Brain pericyte (primary cell): ENCODE measurements at regions not wholly inside any gene's neighbourhood (a gene's known extent, or its start where the extent isn't known, plus 50 kb on each side); places are given as distances from the start of the nearest gene placed in this dataset.

Source experiments
- DNase-seq: peaks from one replicate; pipeline ENCODE4 v3.0.0-alpha.2; 2012; ENCODE audit warnings: low read depth, low spot score

DNA sequence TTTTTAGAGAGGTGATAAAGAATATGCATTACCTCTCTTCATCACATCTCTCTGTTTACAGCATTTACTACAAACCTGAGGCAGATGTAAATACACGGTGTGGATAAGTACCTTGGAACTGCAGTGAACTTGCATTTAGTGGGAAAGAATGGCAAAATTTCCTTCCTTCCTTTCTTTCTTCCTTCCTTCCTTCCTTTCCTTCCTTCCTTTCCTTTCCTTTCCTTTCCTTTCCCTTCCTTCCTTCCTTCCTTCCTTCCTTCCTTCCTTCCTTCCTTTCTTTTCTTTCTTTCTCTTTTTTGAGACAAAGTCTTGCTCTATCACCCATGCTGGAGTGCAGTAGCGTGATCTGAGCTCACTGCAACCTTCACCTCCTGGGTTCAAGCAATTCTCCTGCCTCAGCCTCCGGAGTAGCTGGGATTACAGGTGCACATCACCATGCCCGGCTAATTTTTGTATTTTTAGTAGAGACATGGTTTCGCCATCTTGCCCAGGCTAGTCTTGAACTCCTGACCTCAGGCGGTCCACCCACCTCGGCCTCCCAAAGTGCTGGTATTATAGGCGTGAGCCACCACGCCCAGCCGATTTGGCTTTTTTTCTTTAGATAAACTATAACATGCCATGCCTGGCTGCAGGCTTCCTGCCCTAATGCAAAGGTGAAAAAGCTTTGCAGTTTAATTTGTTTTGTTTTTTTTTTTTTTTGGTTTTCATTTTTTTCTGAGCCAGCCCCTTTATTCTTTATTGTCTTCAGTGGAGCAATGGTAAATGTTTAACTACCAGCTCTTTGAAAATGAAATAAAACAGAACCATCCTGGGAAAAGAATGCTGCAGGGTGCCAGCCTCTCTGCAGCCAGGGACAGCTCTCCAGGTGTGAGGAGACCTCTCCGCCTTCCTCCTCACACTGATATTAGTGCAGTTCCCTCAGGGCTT lies 64.2 kb upstream of the NEDD9 start:
- no peak for DNase-seq

DNA sequence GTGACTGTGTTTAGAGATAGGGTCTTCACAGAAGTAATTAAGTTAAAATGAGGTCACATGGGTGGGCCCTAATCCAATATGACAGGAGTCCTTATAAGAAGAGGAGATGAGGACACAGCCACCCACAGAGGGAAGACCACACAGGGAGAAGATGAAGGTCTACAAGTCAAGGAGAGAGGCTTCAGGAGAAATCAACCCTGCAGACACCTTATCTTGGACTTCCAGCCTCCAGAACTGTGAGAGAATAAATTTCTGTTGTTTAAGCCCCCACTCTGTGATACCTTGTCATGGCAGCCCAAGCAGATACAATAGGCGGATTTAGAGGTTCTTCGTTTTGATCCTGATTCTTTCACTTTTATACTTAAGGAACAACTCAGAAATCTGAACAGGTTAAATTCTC lies 63.5 kb upstream of the NEDD9 start:
- DNase-seq: no peak

DNA sequence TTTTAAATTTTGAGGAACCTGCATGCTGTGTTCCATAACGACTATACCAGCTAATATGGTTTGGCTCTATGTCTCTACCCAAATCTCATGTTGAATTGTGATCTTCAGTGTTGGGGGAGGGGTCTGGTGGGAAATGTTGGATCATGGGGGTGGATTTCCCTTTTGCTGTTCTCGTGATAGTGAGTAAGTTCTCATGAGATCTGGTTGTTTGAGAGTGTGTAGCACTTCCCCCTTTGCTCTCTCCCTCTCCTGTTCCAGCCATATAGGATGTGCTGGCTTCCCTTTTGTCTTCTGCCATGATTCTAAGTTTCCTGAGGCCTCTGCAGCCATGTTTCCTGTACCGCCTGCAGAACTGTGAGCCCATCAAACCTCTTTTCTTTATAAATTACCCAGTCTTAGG lies 61.8 kb upstream of the NEDD9 start:
- DNase-seq: no peak

DNA sequence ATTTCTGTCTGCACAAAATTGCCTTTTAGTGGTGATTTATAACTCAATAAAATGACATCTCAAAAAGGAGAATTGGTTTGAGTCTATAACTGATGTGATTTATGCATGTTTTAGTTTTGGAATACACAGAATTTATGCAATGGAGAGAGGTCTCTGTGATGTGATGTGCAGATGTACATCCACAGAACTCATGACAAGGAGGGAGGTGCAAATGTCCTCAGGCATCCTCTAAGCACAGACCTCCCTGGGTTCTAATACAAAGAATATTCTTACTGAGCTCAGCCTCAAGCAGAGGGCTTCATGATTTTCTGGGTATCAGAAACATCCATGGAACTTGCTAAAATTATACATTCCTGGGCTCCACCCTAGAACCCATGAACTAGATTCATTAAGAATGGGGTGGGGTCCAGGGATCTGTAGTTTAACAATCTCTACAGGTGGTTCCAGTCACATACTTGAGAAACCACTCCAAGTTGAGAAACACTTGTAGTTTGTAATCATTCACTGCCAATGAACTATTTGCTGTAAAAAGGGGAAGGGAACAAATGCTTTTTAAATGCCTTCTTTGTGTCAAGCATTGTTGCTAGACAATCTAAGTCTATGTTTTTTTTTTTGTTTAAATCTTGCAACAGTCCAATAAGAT lies 60.2 kb upstream of the NEDD9 start:
- DNase-seq: no peak

DNA sequence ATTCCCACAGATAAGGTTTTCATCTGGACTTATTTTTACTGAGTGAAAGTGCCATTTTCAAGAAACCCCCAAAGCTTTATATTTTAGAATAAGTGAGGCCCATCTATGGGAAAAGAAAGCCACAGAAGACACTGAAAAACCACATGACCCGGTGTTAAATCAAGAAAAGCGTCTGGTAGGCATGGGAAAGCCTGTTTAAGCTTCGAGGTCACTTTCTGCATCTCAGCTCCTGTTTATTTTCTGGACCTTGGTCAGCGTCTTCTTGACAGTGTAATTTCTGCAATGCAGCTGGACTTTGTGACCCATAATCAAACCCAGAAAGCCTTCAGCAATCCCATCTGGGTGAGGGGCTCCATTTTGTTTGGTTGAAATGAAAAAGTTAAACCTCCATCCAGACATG lies 59.6 kb upstream of the NEDD9 start:
- DNase-seq: no peak

DNA sequence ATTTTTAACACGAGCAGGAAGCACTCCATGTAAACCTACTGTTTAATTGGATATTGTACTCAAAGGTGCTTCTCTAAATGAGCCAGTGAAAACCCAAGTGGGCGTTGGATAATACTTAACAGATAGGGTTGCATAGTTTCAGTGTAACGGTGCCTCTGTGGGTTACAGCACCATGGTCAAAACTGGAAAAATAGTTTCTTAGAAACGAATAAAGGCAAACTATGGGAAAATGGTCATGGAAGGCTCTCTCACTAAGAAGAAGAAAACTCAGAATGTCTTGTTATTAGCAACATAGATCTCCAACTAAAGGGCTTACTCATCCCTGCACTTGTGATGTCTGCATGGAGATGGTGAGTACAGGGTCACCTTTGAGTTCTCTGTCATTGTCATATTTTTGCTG lies 59.1 kb upstream of the NEDD9 start:
- DNase-seq: no peak

DNA sequence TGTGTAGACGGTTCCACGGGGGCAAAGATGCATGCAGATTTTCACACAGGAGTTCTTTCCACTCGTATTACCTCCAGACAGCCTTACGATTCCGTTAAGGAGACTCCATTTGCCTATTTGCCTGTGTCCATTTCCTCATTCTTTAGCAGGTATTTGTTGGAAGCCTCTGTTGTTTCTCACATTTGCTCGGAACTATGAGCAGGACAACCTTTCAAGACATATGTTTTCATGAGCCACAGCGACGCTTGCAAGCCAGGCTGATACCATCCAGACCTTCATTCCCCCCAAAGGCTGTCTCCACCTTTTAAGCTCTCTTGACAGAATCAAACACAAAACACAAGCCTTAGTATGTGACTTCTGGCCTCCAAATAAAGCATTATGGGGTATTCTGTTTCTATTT lies 57.6 kb upstream of the NEDD9 start:
- no peak for DNase-seq

DNA sequence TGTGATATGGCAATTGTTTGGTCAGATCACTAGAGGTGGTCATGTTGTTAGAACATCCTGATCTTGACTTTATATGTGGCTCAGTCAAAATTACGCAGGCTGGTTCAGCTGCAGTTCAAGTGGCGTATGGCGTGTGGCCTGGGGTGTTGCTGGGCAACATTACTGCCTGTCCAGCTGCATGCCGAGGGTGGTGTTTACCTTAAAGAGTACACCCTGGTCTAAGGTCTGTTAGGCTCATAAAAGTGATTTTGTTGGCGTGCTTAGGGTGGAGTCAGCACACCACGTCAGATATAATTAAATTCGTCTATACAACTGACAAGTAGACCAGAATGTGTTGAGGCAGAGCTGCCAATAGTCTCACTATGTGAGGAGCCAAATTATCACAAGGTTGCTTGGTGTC lies 55.6 kb upstream of the NEDD9 start:
- no peak for DNase-seq

DNA sequence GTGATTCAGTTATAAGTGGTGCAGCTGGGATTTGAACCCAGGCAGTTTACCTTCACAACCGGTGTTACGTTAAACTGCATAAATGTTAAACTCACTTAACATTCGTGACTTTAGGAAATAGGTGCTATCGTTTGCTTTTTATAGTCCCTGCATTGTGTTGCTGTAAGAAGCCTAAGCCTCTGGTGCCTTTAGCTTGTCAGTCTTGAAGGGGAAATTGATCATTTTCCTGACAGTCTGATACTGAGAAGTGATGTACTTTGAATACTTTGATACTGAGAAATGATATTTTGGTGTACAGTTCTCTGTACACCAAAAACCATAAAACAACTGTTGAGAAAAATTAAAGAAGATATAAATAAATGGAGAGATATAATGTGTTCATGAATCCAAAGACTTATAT lies 52.5 kb upstream of the NEDD9 start:
- no peak for DNase-seq

DNA sequence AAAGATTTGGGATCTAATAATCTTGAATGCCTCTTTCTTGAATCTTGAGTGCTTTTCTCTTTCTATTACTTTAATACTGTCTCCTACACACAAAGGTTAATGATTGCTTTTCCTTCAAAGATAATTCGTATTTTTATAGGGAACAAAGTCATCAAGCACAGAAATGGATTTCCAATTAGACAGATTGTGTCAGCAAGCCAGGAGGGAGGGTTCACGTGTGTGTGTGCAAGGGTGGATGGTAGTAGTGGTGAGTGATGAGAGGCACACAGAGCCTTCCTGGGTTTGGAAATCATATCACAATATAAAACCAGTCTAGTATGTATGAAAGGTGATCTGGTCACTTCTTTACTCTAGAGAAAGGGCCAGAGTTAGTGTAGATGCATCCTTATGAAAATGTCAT lies 51.2 kb upstream of the NEDD9 start:
- DNase-seq: no peak

DNA sequence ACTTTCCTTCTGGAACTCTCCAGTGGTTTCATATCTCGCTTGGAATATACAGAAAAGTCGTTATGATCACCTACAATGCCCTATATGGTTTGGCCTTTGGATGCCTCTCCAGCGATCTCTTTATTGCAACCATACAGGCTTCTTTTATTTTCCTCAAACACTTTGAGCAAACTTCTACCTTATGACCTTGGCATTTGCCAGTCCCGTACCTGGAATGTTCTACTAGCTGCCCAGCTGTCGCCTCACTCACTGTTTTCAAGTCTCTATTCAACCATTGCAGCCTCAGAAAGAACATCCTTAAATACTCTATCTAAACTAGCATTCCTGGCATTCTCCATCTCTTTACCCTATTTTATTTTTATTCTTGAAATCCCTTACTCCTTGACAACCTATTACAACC lies 50.4 kb upstream of the NEDD9 start:
- no peak for DNase-seq
